ENCODE measurements at regions not wholly inside any gene's neighbourhood (a gene's known extent, or its start where the extent isn't known, plus 50 kb on each side); places are given as distances from the start of the nearest gene placed in this dataset.

DNA sequence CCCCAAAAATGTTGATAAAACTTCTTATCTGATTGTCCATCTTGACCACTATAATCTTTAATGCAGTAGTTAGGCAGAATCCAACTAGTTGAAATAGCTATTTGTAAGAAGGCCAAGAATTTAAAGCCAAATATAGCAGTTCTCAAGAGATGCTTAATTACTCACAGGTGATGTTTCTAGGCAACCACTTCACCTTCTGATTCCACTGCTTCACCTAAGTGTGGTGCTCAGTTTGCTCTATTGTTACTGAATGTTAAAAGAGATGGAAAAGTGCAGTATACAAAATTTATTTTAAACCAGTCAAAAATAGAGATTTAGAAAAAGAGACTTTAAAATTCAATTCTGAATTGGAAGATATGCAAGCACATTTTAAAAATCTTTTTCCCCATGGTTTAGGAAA is 539.4 kb downstream of the ZNF804A start:
- H3K27ac ChIP-seq, result no peak overlapping the region
- no peak overlapping the region for H3K4me3 Mint-ChIP-seq
- no peaks in the 10 kb centered on the region for H3K4me1 ChIP-seq
- no peaks in the 10 kb centered on the region for H3K4me1 Mint-ChIP-seq
- no peak overlapping the region for H3K9ac ChIP-seq
- H3K4me2 ChIP-seq, result no peak overlapping the region
- no peaks in the 10 kb centered on the region for H3K27me3 ChIP-seq
- H3K27ac Mint-ChIP-seq, result no peak overlapping the region
- no peaks in the 10 kb centered on the region for H3K36me3 ChIP-seq
- H3F3A ChIP-seq (ENCODE audit: low read depth), result no peaks in the 10 kb centered on the region
- no peaks in the 10 kb centered on the region for H3K36me3 Mint-ChIP-seq
- peaks cover 3% of the 10 kb centered on the region for H3K9me3 Mint-ChIP-seq
- H3K4me3 ChIP-seq, result no peak overlapping the region
- TF ChIP-seq, protein P1, sequence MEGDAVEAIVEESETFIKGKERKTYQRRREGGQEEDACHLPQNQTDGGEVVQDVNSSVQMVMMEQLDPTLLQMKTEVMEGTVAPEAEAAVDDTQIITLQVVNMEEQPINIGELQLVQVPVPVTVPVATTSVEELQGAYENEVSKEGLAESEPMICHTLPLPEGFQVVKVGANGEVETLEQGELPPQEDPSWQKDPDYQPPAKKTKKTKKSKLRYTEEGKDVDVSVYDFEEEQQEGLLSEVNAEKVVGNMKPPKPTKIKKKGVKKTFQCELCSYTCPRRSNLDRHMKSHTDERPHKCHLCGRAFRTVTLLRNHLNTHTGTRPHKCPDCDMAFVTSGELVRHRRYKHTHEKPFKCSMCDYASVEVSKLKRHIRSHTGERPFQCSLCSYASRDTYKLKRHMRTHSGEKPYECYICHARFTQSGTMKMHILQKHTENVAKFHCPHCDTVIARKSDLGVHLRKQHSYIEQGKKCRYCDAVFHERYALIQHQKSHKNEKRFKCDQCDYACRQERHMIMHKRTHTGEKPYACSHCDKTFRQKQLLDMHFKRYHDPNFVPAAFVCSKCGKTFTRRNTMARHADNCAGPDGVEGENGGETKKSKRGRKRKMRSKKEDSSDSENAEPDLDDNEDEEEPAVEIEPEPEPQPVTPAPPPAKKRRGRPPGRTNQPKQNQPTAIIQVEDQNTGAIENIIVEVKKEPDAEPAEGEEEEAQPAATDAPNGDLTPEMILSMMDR (IDR thresholded peaks at IDR 0.05), result no peak
- TF ChIP-seq EZH2phosphoT487 (IDR thresholded peaks at IDR 0.05), result no peak
- no peak for DNase-seq (ENCODE audit: low spot score)
- H3K79me2 ChIP-seq (ENCODE audit: low read depth), result no peaks in the 10 kb centered on the region
- peaks cover 5% of the 10 kb centered on the region for H3K27me3 Mint-ChIP-seq (ENCODE audit: insufficient read depth, low read depth)
- no peak overlapping the region for H2AFZ ChIP-seq (replicated peaks)
- H3K9me3 ChIP-seq (ENCODE audit: low read depth), result no peaks in the 10 kb centered on the region
- H4K20me1 ChIP-seq (ENCODE audit: low read depth), result no peaks in the 10 kb centered on the region

DNA sequence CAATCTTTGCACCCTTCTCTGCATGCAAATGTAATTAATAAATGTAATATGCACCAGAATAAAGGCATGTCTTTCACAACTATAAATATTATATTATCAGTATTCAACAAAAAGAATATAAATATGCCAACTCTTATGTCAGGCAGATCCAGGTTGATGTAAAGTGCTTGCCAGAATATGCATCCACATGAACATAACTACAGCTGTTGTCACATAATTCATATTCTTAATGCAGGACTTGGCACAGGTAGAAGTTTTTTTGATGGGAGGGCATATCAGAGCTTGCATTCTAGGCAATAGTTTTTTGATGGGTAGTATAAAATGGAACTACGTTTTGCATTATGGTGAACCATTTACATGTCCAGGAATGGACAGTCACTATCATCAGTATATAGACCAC is 544.3 kb downstream of the ZNF804A start:
- H3K27ac ChIP-seq, result no peak overlapping the region
- H3K79me2 ChIP-seq (ENCODE audit: low read depth), result no peaks in the 10 kb centered on the region
- Mint-ChIP-seq H3K4me1 (no peaks in the 10 kb centered on the region), H3K27me3 (ENCODE audit: insufficient read depth, low read depth) (peaks cover 5% of the 10 kb centered on the region), H3K4me3 (no peak overlapping the region), H3K36me3 (no peaks in the 10 kb centered on the region), H3K9me3 (no peaks in the 10 kb centered on the region), H3K27ac (no peak overlapping the region)
- H3K36me3 ChIP-seq, result no peaks in the 10 kb centered on the region
- H2AFZ ChIP-seq (replicated peaks), result no peak overlapping the region
- DNase-seq (ENCODE audit: low spot score), result no peak
- H3K4me3 ChIP-seq, result no peak overlapping the region
- H3K4me2 ChIP-seq, result no peak overlapping the region
- H3K27me3 ChIP-seq, result no peaks in the 10 kb centered on the region
- no peaks in the 10 kb centered on the region for H3F3A ChIP-seq (ENCODE audit: low read depth)
- no peaks in the 10 kb centered on the region for H4K20me1 ChIP-seq (ENCODE audit: low read depth)
- H3K9me3 ChIP-seq (ENCODE audit: low read depth), result no peaks in the 10 kb centered on the region
- H3K4me1 ChIP-seq, result no peaks in the 10 kb centered on the region
- no peak overlapping the region for H3K9ac ChIP-seq
- TF ChIP-seq EZH2 (IDR thresholded peaks at IDR 0.05), result no peak
- no peak for TF ChIP-seq EZH2phosphoT487 (IDR thresholded peaks at IDR 0.05)
- TF ChIP-seq, protein P1 (IDR thresholded peaks at IDR 0.05), result no peak

DNA sequence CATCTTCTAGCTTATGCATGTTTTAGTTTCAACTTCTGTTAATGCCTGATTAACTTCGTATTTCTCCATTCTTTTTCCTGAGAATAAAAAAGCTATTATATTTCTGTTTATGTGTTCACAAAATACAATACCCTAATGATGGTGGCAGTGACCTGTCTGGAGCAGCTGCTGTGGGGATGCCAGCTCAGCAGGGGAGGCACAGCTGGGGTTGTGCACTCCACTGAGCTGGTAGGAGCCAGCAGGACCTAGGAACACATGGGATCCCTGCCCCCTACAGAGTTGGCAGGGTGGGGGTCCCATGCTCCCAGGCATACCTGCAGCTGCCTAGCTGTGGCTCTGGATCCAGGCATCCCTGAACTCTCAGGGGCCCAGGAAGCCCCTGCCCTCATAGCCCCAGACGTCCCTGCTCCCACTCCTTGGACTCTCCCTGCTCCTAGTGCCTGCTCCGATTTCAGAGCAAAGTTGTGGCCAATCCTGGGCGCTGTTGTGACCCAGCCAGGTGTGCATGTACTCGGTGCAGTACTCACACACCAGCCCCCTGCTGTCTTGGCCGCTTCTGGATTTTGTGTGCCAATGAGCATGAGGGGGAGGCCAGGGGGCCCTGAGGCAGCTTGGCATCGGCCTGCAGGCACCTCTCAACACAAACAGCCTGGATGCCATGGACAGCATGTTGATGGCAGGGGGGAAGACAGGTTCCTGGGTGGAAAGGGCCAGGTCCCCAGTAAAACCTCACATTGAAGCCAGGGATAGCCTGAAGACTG is 546.0 kb downstream of the ZNF804A start:
- Mint-ChIP-seq H3K4me3 (no peak overlapping the region), H3K36me3 (no peaks in the 10 kb centered on the region), H3K27me3 (ENCODE audit: insufficient read depth, low read depth) (peaks cover 4% of the 10 kb centered on the region), H3K27ac (no peak overlapping the region), H3K9me3 (no peaks in the 10 kb centered on the region), H3K4me1 (no peaks in the 10 kb centered on the region)
- Histone ChIP-seq H3K4me2 (no peak overlapping the region), H3K36me3 (no peaks in the 10 kb centered on the region), H3K27ac (no peak overlapping the region), H3K79me2 (ENCODE audit: low read depth) (no peaks in the 10 kb centered on the region), H2AFZ (replicated peaks) (no peak overlapping the region), H3K9ac (no peak overlapping the region), H3F3A (ENCODE audit: low read depth) (no peaks in the 10 kb centered on the region), H3K27me3 (no peaks in the 10 kb centered on the region), H3K9me3 (ENCODE audit: low read depth) (no peaks in the 10 kb centered on the region), H3K4me1 (no peaks in the 10 kb centered on the region), H3K4me3 (no peak overlapping the region), H4K20me1 (ENCODE audit: low read depth) (no peaks in the 10 kb centered on the region)
- no peak for DNase-seq (ENCODE audit: low spot score)
- TF ChIP-seq EZH2phosphoT487 (IDR thresholded peaks at IDR 0.05) (no peak), EZH2 (IDR thresholded peaks at IDR 0.05) (no peak)
- TF ChIP-seq, protein P1 (IDR thresholded peaks at IDR 0.05), result no peak
